ENCODE measurements at regions not wholly inside any gene's neighbourhood (a gene's known extent, or its start where the extent isn't known, plus 50 kb on each side); places are given as distances from the start of the nearest gene placed in this dataset.

DNA sequence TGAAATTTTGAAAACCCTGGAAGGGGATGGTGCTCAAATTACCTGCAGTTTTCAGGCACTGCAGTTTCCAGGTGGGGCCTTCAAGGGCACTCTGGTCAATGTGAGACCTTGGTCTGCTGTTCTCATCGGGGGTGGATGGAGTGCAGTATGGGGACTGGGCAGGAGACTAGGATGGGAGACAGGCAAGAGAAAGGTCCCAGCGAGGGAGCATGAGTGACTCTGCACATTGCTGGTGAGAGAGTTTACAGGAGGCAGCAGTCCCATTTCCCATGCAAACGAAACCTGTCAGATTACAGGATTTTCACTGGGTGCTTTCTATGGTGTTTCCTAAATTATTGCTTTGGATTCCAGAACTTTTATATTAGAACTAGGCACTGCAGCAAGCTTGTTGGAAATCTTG is 73.5 kb upstream of the DTNBP1 start:
- TF ChIP-seq, protein P1, sequence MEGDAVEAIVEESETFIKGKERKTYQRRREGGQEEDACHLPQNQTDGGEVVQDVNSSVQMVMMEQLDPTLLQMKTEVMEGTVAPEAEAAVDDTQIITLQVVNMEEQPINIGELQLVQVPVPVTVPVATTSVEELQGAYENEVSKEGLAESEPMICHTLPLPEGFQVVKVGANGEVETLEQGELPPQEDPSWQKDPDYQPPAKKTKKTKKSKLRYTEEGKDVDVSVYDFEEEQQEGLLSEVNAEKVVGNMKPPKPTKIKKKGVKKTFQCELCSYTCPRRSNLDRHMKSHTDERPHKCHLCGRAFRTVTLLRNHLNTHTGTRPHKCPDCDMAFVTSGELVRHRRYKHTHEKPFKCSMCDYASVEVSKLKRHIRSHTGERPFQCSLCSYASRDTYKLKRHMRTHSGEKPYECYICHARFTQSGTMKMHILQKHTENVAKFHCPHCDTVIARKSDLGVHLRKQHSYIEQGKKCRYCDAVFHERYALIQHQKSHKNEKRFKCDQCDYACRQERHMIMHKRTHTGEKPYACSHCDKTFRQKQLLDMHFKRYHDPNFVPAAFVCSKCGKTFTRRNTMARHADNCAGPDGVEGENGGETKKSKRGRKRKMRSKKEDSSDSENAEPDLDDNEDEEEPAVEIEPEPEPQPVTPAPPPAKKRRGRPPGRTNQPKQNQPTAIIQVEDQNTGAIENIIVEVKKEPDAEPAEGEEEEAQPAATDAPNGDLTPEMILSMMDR (IDR thresholded peaks at IDR 0.05) = no peak
- no peak for TF ChIP-seq POLR2A (IDR thresholded peaks at IDR 0.05)

Data from body of pancreas (tissue), 4 donors.